WERI-Rb-1 (cell line): ENCODE measurements at regions not wholly inside any gene's neighbourhood (a gene's known extent, or its start where the extent isn't known, plus 50 kb on each side); places are given as distances from the start of the nearest gene placed in this dataset.
"Not testable (repeated sequence)": the region's sequence is repeated elsewhere in the genome, so short reads cannot be mapped to it uniquely, and the experiment has no call there.

Experiments used
- DNase-seq: peaks from one replicate; pipeline ENCODE4 v3.0.0-alpha.2; 2020
- H3K27ac ChIP-seq: fragments of 250-450 bp; sonication (Bioruptor Pico); 2 replicates; pipeline ENCODE4 v1.5.1; 2020; ENCODE audit warnings: mild to moderate bottlenecking, moderate library complexity
- H3K27me3 ChIP-seq: fragments of 250-450 bp; sonication (Bioruptor Pico); 2 replicates; pipeline ENCODE4 v1.5.1; 2021; ENCODE audit warnings: mild to moderate bottlenecking, low read depth, moderate library complexity; ENCODE audit not compliant: insufficient read depth, severe bottlenecking
- H3K36me3 ChIP-seq: fragments of 250-450 bp; sonication (Bioruptor Pico); 2 replicates; pipeline ENCODE4 v1.5.1; 2020; ENCODE audit warnings: mild to moderate bottlenecking, moderate library complexity
- H3K4me3 ChIP-seq: 2 replicates; pipeline ENCODE4 v1.5.1; 2011; ENCODE audit warnings: low read depth, mild to moderate bottlenecking, control low read depth, low read length
- H3K9me3 ChIP-seq: fragments of 250-450 bp; sonication (Bioruptor Pico); 2 replicates; pipeline ENCODE4 v1.5.1; 2021; ENCODE audit warnings: mild to moderate bottlenecking, moderate library complexity; ENCODE audit not compliant: severe bottlenecking
- CTCF ChIP-seq: IDR thresholded peaks from 2 replicates; pipeline ENCODE4 v1.5.1; 2011; ENCODE audit warnings: low read depth, mild to moderate bottlenecking, control low read depth, inconsistent platforms, low read length

- H3K27ac ChIP-seq: no peak overlapping the region
- no peak overlapping the region for H3K4me3 ChIP-seq
- H3K36me3 ChIP-seq: no peaks in the 10 kb centered on the region
- DNase-seq: no peak
- no peak for TF ChIP-seq CTCF
- H3K9me3 ChIP-seq: no peaks in the 10 kb centered on the region
- no peaks in the 10 kb centered on the region for H3K27me3 ChIP-seq
Observed at GRCh38 chr9:31325778-31326177, 1058.7 kb upstream of the ACO1 start.

- H3K9me3 ChIP-seq, H3K36me3 ChIP-seq, DNase-seq, H3K27me3 ChIP-seq, H3K27ac ChIP-seq, H3K4me3 ChIP-seq: not testable (repeated sequence)
Observed at GRCh38 chr9:31326883-31327282, 1057.6 kb upstream of the ACO1 start.

GRCh38 chr9:31334837-31335528, 1049.5 kb upstream of the ACO1 start:
- Histone ChIP-seq H3K27me3 (no peaks in the 10 kb centered on the region), H3K27ac (no peak overlapping the region), H3K4me3 (no peak overlapping the region), H3K9me3 (no peaks in the 10 kb centered on the region), H3K36me3 (no peaks in the 10 kb centered on the region)
- TF ChIP-seq CTCF: no peak
- DNase-seq: no peak

GRCh38 chr9:31335529-31336234, 1048.8 kb upstream of the ACO1 start:
- no peaks in the 10 kb centered on the region for H3K9me3 ChIP-seq
- no peaks in the 10 kb centered on the region for H3K27me3 ChIP-seq
- TF ChIP-seq CTCF: no peak
- H3K36me3 ChIP-seq: no peaks in the 10 kb centered on the region
- DNase-seq: no peak
- no peak overlapping the region for H3K4me3 ChIP-seq
- H3K27ac ChIP-seq: no peak overlapping the region

- no peaks in the 10 kb centered on the region for H3K36me3 ChIP-seq
- no peak overlapping the region for H3K4me3 ChIP-seq
- H3K9me3 ChIP-seq: no peaks in the 10 kb centered on the region
- H3K27me3 ChIP-seq: no peaks in the 10 kb centered on the region
- no peak for DNase-seq
- no peak for TF ChIP-seq CTCF
- no peak overlapping the region for H3K27ac ChIP-seq
Observed at GRCh38 chr9:31336386-31336785, 1048.1 kb upstream of the ACO1 start.

GRCh38 chr9:31336841-31337240, 1047.6 kb upstream of the ACO1 start:
- Histone ChIP-seq H3K27ac (no peak overlapping the region), H3K27me3 (no peaks in the 10 kb centered on the region), H3K9me3 (no peaks in the 10 kb centered on the region), H3K36me3 (no peaks in the 10 kb centered on the region), H3K4me3 (no peak overlapping the region)
- no peak for DNase-seq
- no peak for TF ChIP-seq CTCF
